CD4-positive, alpha-beta memory T cell (primary cell): ENCODE measurements at regions not wholly inside any gene's neighbourhood (a gene's known extent, or its start where the extent isn't known, plus 50 kb on each side); places are given as distances from the start of the nearest gene placed in this dataset.
"Not testable (repeated sequence)": the region's sequence is repeated elsewhere in the genome, so short reads cannot be mapped to it uniquely, and the experiment has no call there.

ENCODE experiments used
- CTCF ChIA-PET: fragments of 350-600 bp; sonication (Branson Sonifier 250); formaldehyde crosslinking; loops from one replicate; lab custom pipeline; 2021; ENCODE audit warnings: inconsistent platforms; ENCODE audit not compliant: partially characterized antibody; lab: Charles Lee
- POLR2A ChIA-PET: fragments of 350-600 bp; sonication (Branson Sonifier 250); formaldehyde crosslinking; loops from one replicate; lab custom pipeline; 2021; ENCODE audit not compliant: partially characterized antibody; lab: Charles Lee
- DNase-seq, 5 donors: peaks; one replicate each; pipeline versions ENCODE4 v3.0.0 to v3.0.0-alpha.2; 2020 to 2022; ENCODE audit warnings: mixed read lengths in 1 of 5
- H3K27ac ChIP-seq: one replicate; pipeline ENCODE4 v1.7.0; 2013; ENCODE audit warnings: low read depth, low read length
- H3K27me3 ChIP-seq: 2 replicates; pipeline ENCODE4 v1.7.0; 2013; ENCODE audit warnings: mild to moderate bottlenecking, low read length, moderate library complexity; ENCODE audit not compliant: insufficient read depth
- H3K36me3 ChIP-seq: 2 replicates; pipeline ENCODE4 v1.7.0; 2013; ENCODE audit warnings: mild to moderate bottlenecking, low read length, moderate library complexity; ENCODE audit not compliant: insufficient read depth
- H3K4me1 ChIP-seq: 2 replicates; pipeline ENCODE4 v1.7.0; 2013; ENCODE audit warnings: mild to moderate bottlenecking, low read length, moderate library complexity; ENCODE audit not compliant: insufficient read depth
- H3K4me3 ChIP-seq, 2 donors: one replicate each; pipeline ENCODE4 v1.7.0; 2013; ENCODE audit warnings: low read length in 2 of 2, mild to moderate bottlenecking in 1 of 2
- H3K9me3 ChIP-seq, 2 donors: one replicate each; pipeline ENCODE4 v1.7.0; 2013; ENCODE audit warnings: low read length in 2 of 2, control low read depth in 1 of 2; ENCODE audit not compliant: control insufficient read depth in 1 of 2
- H3K27ac Mint-ChIP-seq, 7 donors: one replicate each; pipeline ENCODE4 v1.8.0; 2020 to 2021; ENCODE audit warnings: mixed read lengths in 7 of 7, mild to moderate bottlenecking in 6 of 7, inconsistent platforms in 3 of 7, moderate library complexity in 3 of 7
- H3K27me3 Mint-ChIP-seq, 2 donors: one replicate each; pipeline ENCODE4 v1.8.0; 2020 to 2021; ENCODE audit warnings: mixed read lengths in 2 of 2
- H3K36me3 Mint-ChIP-seq, 2 donors: one replicate each; pipeline ENCODE4 v1.8.0; 2020 to 2021; ENCODE audit warnings: mixed read lengths in 2 of 2, inconsistent platforms in 1 of 2, mild to moderate bottlenecking in 1 of 2
- H3K4me1 Mint-ChIP-seq, 4 donors: one replicate each; pipeline ENCODE4 v1.8.0; 2020 to 2021; ENCODE audit warnings: mixed read lengths in 4 of 4, mild to moderate bottlenecking in 1 of 4
- H3K4me3 Mint-ChIP-seq, 8 donors: one replicate each; pipeline ENCODE4 v1.8.0; 2020 to 2021; ENCODE audit warnings: mixed read lengths in 8 of 8, mild to moderate bottlenecking in 7 of 8, moderate library complexity in 6 of 8, inconsistent platforms in 3 of 8
- H3K9me3 Mint-ChIP-seq, 8 donors: one replicate each; pipeline ENCODE4 v1.8.0; 2020 to 2021; ENCODE audit warnings: mixed read lengths in 8 of 8, mild to moderate bottlenecking in 5 of 8, inconsistent platforms in 3 of 8, moderate library complexity in 1 of 8
- intact Hi-C: fragments of 100-400 bp; cut with micrococcal nuclease; formaldehyde crosslinking; loops from one replicate; pipeline ENCODE4 v1.15.1; 2023

- Histone ChIP-seq H3K27ac (no peak overlapping the region), H3K4me3 (no peak overlapping the region), H3K9me3 (no peaks in the 10 kb centered on the region), H3K27me3 (no peaks in the 10 kb centered on the region), H3K36me3 (no peaks in the 10 kb centered on the region), H3K4me1 (no peaks in the 10 kb centered on the region)
- DNase-seq: no peak
- H3K27me3 Mint-ChIP-seq: no peaks in the 10 kb centered on the region
- no peak overlapping the region for H3K4me3 Mint-ChIP-seq
- no peak overlapping the region for H3K27ac Mint-ChIP-seq
- ChIA-PET POLR2A (no interaction called here), CTCF (no interaction called here)
- intact Hi-C loops: no loop called here
- H3K4me1 Mint-ChIP-seq: no peaks in the 10 kb centered on the region
- no peaks in the 10 kb centered on the region for H3K36me3 Mint-ChIP-seq
- H3K9me3 Mint-ChIP-seq: peaks cover 0 to 9% (median 3%) of the 10 kb centered on the region in 8 donors
These were observed 992.6 kb downstream of the PCDH9 start for GRCh38 chr13:66237411-66238062.

DNA sequence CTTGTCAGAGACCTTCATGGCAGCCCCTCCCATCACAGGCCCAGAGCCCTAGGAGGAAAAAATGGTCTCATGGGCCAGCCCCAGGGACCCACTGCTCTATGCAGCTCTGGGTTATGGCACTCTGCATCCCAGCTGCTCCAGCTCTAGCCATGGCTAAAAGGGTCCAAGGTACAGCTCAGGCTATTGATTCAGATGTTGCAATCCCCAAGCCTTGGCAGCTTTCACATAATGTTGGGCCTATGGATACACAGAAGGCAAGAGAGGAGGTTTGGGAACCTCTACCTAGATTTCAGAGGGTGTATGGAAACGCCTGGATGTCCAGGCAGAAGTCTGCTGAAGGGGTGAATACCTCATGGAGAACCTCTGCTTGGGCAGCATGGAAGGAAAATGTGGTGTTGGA lies 996.0 kb downstream of the PCDH9 start:
- DNase-seq: no peak
- ChIA-PET CTCF (no interaction called here), POLR2A (no interaction called here)
- Mint-ChIP-seq H3K27me3 (no peaks in the 10 kb centered on the region), H3K36me3 (no peaks in the 10 kb centered on the region), H3K4me1 (no peaks in the 10 kb centered on the region), H3K27ac (no peak overlapping the region), H3K4me3 (no peak overlapping the region), H3K9me3 (peaks cover 0 to 17% (median 6%) of the 10 kb centered on the region in 8 donors)
- H3K9me3 ChIP-seq: no peaks in the 10 kb centered on the region
- no peak overlapping the region for H3K27ac ChIP-seq
- H3K4me3 ChIP-seq: no peak overlapping the region
- intact Hi-C loops: no loop called here
- no peaks in the 10 kb centered on the region for H3K4me1 ChIP-seq
- no peaks in the 10 kb centered on the region for H3K36me3 ChIP-seq
- H3K27me3 ChIP-seq: no peaks in the 10 kb centered on the region

DNA sequence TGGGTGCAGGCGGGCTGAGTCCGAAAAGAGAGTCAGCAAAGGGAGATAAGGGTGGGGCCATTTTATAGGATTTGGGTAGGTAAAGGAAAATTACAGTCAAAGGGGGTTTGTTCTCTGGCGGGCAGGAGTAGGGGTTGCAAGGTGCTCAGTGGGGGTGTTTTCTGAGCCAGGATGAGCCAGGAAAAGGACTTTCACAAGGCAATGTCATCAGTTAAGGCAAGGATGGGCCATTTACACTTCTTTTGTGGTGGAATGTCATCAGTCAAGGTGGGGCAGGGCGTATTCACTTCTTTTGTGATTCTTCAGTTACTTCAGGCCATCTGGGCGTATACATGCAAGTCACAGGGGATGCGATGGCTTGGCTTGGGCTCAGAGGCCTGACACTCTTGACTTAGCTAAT lies 998.2 kb downstream of the PCDH9 start:
- H3K4me3 Mint-ChIP-seq, H3K4me1 ChIP-seq, H3K27ac Mint-ChIP-seq, H3K4me3 ChIP-seq, H3K27me3 Mint-ChIP-seq, H3K9me3 ChIP-seq, H3K36me3 ChIP-seq, DNase-seq, H3K36me3 Mint-ChIP-seq, H3K4me1 Mint-ChIP-seq, CTCF ChIA-PET, H3K27me3 ChIP-seq, intact Hi-C loops, POLR2A ChIA-PET, H3K27ac ChIP-seq: not testable (repeated sequence)
- H3K9me3 Mint-ChIP-seq: peaks cover 0 to 32% (median 7%) of the 10 kb centered on the region in 8 donors

GRCh38 chr13:66225072-66225471 lies 1005.1 kb downstream of the PCDH9 start:
- H3K4me3 ChIP-seq: no peak overlapping the region
- H3K36me3 ChIP-seq: no peaks in the 10 kb centered on the region
- Mint-ChIP-seq H3K36me3 (no peaks in the 10 kb centered on the region), H3K4me1 (no peaks in the 10 kb centered on the region), H3K27me3 (no peaks in the 10 kb centered on the region), H3K9me3 (peaks cover 0 to 28% (median 6%) of the 10 kb centered on the region in 8 donors), H3K4me3 (no peak overlapping the region), H3K27ac (no peak overlapping the region)
- POLR2A ChIA-PET: no interaction called here
- no peak for DNase-seq
- H3K4me1 ChIP-seq: no peaks in the 10 kb centered on the region
- no peaks in the 10 kb centered on the region for H3K9me3 ChIP-seq
- H3K27ac ChIP-seq: no peak overlapping the region
- CTCF ChIA-PET: no interaction called here
- no peaks in the 10 kb centered on the region for H3K27me3 ChIP-seq
- intact Hi-C loops: no loop called here

- POLR2A ChIA-PET: no interaction called here
- CTCF ChIA-PET: no interaction called here
- no peak overlapping the region for H3K4me3 Mint-ChIP-seq
- no peak overlapping the region for H3K4me3 ChIP-seq
- H3K9me3 Mint-ChIP-seq: peaks cover 0 to 28% (median 6%) of the 10 kb centered on the region in 8 donors
- no peaks in the 10 kb centered on the region for H3K27me3 ChIP-seq
- intact Hi-C loops: no loop called here
- no peaks in the 10 kb centered on the region for H3K4me1 ChIP-seq
- H3K9me3 ChIP-seq: no peaks in the 10 kb centered on the region
- no peak overlapping the region for H3K27ac ChIP-seq
- no peaks in the 10 kb centered on the region for H3K36me3 ChIP-seq
- H3K36me3 Mint-ChIP-seq: no peaks in the 10 kb centered on the region
- no peaks in the 10 kb centered on the region for H3K27me3 Mint-ChIP-seq
- no peak for DNase-seq
- H3K27ac Mint-ChIP-seq: no peak overlapping the region
- H3K4me1 Mint-ChIP-seq: no peaks in the 10 kb centered on the region
These were observed 1005.5 kb downstream of the PCDH9 start for GRCh38 chr13:66224663-66225062.

DNA sequence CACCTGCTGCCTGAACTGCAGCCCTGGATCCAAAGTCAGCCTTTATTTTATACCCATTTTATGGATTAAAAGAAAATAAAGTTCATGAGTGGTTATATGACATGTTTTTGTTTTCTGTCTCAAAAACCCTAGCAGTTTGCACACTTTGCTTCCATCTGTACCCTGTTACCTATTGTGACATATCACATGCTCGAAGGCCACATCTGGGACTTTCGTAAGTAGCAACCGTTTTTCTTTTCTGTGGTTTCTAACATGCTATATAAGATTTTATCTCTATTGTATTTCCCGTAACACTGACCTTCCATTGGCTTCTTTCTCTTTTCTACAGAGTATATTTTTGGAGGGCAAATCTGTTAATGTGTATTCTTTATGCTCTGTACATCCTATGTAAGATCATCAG lies 1007.2 kb downstream of the PCDH9 start:
- H3K4me1 ChIP-seq: no peaks in the 10 kb centered on the region
- H3K27ac Mint-ChIP-seq: no peak overlapping the region
- H3K27me3 Mint-ChIP-seq: no peaks in the 10 kb centered on the region
- ChIA-PET POLR2A (no interaction called here), CTCF (no interaction called here)
- H3K36me3 Mint-ChIP-seq: no peaks in the 10 kb centered on the region
- no peak overlapping the region for H3K4me3 ChIP-seq
- peak in 1 of 5 donors; percentile 38 for DNase-seq
- H3K27me3 ChIP-seq: no peaks in the 10 kb centered on the region
- intact Hi-C loops: no loop called here
- H3K9me3 Mint-ChIP-seq: peaks cover 0 to 20% (median 3%) of the 10 kb centered on the region in 8 donors
- H3K27ac ChIP-seq: no peak overlapping the region
- H3K4me1 Mint-ChIP-seq: no peaks in the 10 kb centered on the region
- no peak overlapping the region for H3K4me3 Mint-ChIP-seq
- H3K9me3 ChIP-seq: no peaks in the 10 kb centered on the region
- no peaks in the 10 kb centered on the region for H3K36me3 ChIP-seq

DNA sequence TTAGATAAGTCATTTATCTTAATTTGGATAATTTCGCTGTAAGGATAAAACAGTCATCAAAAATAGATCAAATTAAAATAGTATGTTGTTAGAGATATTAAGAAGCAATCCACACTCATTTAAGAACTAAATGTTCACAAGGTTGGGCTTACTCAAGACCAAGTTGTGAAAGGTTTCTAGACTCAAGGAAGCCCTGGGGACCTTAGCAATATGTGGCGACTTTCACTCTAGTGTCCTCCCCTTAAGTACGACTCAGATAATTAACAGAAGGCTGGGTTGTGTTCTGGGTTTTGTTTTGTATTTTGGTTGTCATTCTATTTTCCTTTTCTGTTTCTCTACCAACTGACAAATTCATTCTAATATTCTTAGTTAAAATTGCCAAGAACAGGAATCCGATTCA lies 1008.0 kb downstream of the PCDH9 start:
- ChIA-PET POLR2A (no interaction called here), CTCF (no interaction called here)
- no peaks in the 10 kb centered on the region for H3K4me1 ChIP-seq
- Mint-ChIP-seq H3K27me3 (no peaks in the 10 kb centered on the region), H3K36me3 (no peaks in the 10 kb centered on the region), H3K9me3 (peaks cover 0 to 16% (median 3%) of the 10 kb centered on the region in 8 donors), H3K27ac (no peak overlapping the region), H3K4me3 (no peak overlapping the region), H3K4me1 (no peaks in the 10 kb centered on the region)
- no peaks in the 10 kb centered on the region for H3K27me3 ChIP-seq
- DNase-seq: no peak
- H3K27ac ChIP-seq: no peak overlapping the region
- intact Hi-C loops: no loop called here
- H3K4me3 ChIP-seq: no peak overlapping the region
- no peaks in the 10 kb centered on the region for H3K9me3 ChIP-seq
- no peaks in the 10 kb centered on the region for H3K36me3 ChIP-seq

GRCh38 chr13:66219506-66219905 lies 1010.6 kb downstream of the PCDH9 start:
- CTCF ChIA-PET: no interaction called here
- H3K4me1 Mint-ChIP-seq: no peaks in the 10 kb centered on the region

More at GRCh38 chr13:66219506-66219905, 1010.6 kb downstream of the PCDH9 start:
- no peaks in the 10 kb centered on the region for H3K36me3 ChIP-seq
- intact Hi-C loops: no loop called here
- no peaks in the 10 kb centered on the region for H3K9me3 ChIP-seq
- no peak for DNase-seq
- POLR2A ChIA-PET: no interaction called here
- Mint-ChIP-seq H3K9me3 (peaks cover 0 to 13% (median 5%) of the 10 kb centered on the region in 8 donors), H3K4me3 (no peak overlapping the region), H3K27ac (no peak overlapping the region), H3K36me3 (no peaks in the 10 kb centered on the region), H3K27me3 (no peaks in the 10 kb centered on the region)
- H3K27me3 ChIP-seq: no peaks in the 10 kb centered on the region
- no peak overlapping the region for H3K4me3 ChIP-seq
- no peaks in the 10 kb centered on the region for H3K4me1 ChIP-seq
- H3K27ac ChIP-seq: no peak overlapping the region
